HepG2 (cell line): ENCODE measurements at regions not wholly inside any gene's neighbourhood (a gene's known extent, or its start where the extent isn't known, plus 50 kb on each side); places are given as distances from the start of the nearest gene placed in this dataset.

Experiments used
- ATAC-seq: fragments of 200-7000 bp; cut with Tn5 transposase; 3 replicates; pipeline ENCODE4 v1.9.1; 2020; ENCODE audit warnings: mild to moderate bottlenecking, moderate library complexity
- BruUV-seq: library from RNA; stranded (reverse); fragments of 400-500 nt; replicated peaks from 2 replicates; lab custom pipeline; 2021; lab: Mats Ljungman, UMichigan
- CTCF ChIA-PET: fragments of 300-600 bp; formaldehyde crosslinking; extraction: SDS; loops from one replicate; lab custom pipeline; 2021; ENCODE audit warnings: low total read pairs, inconsistent platforms, low intra/inter-chr PET ratio; lab: Yijun Ruan, JAX
- POLR2A ChIA-PET: fragments of 350-600 bp; sonication (Branson Sonifier 250); formaldehyde crosslinking; loops from one replicate; lab custom pipeline; 2020; ENCODE audit warnings: antibody characterized with exemption, inconsistent platforms; lab: Yijun Ruan, JAX
- DNase-seq: peaks from one replicate; pipeline ENCODE4 v3.0.0-alpha.2; 2015; ENCODE audit warnings: low spot score
- FAIRE-seq: peaks from 3 replicates; lab custom pipeline; 2011; peaks lifted over from hg19 to GRCh38; lab: Jason Lieb, UNC
- H2AFZ ChIP-seq: one replicate; pipeline ENCODE4 v1.6.1; 2011; ENCODE audit warnings: low read length, inconsistent platforms
- H3K27ac ChIP-seq: fragments of 300-600 bp; 3 replicates; pipeline ENCODE4 v1.8.0; 2011; ENCODE audit warnings: mixed run types, mild to moderate bottlenecking, mixed read lengths, low read length, inconsistent platforms; ENCODE audit not compliant: insufficient read depth; ENCODE audit errors: extremely low read length
- H3K27me3 ChIP-seq, 2 experiments: fragments of 200-600 bp in 1 of 2; 2 replicates in 1 of 2; 3 replicates in 1 of 2; pipeline versions ENCODE4 v1.6.0 to v1.8.0; 2011; ENCODE audit warnings: low read length in 2 of 2, mild to moderate bottlenecking in 2 of 2, moderate library complexity in 2 of 2, inconsistent platforms in 1 of 2; ENCODE audit not compliant: insufficient read depth in 2 of 2, control insufficient read depth in 1 of 2
- H3K36me3 ChIP-seq, 2 experiments: fragments of 200-600 bp in 1 of 2; replicated peaks in 1 of 2; 2 replicates in 1 of 2; 3 replicates in 1 of 2; pipeline versions ENCODE4 v1.5.1 to v1.8.0; 2011; ENCODE audit warnings: low read length in 2 of 2, inconsistent platforms in 1 of 2; ENCODE audit not compliant: insufficient read depth in 2 of 2, control insufficient read depth in 1 of 2
- H3K4me1 ChIP-seq: 2 replicates; pipeline ENCODE4 v1.5.1; 2012; ENCODE audit warnings: low read length, inconsistent platforms; ENCODE audit not compliant: insufficient read depth
- H3K4me2 ChIP-seq: 2 replicates; pipeline ENCODE4 v1.6.0; 2011; ENCODE audit warnings: low read depth, low read length, inconsistent platforms
- H3K4me3 ChIP-seq, 3 experiments: fragments of 200-600 bp in 1 of 3; sonication (generic), shearing (Covaris generic) in 1 of 3; replicated peaks in 1 of 3; 2 replicates each; pipeline ENCODE4 v1.5.1; 2011 to 2016; ENCODE audit warnings: low read length in 3 of 3, inconsistent platforms in 2 of 3, low read depth in 2 of 3, mild to moderate bottlenecking in 2 of 3, control low read depth in 1 of 3, mixed read lengths in 1 of 3; ENCODE audit not compliant: insufficient read depth in 1 of 3
- H3K79me2 ChIP-seq: one replicate; pipeline ENCODE4 v1.6.1; 2011; ENCODE audit warnings: low read length, inconsistent platforms; ENCODE audit not compliant: insufficient read depth
- H3K9ac ChIP-seq: 2 replicates; pipeline ENCODE4 v1.6.0; 2011; ENCODE audit warnings: mild to moderate bottlenecking, low read depth, low read length, inconsistent platforms; ENCODE audit not compliant: insufficient read depth
- H3K9me3 ChIP-seq: 2 replicates; pipeline ENCODE4 v1.5.1; 2012; ENCODE audit warnings: mild to moderate bottlenecking, low read length
- H4K20me1 ChIP-seq: 2 replicates; pipeline ENCODE4 v1.6.0; 2011; ENCODE audit warnings: inconsistent platforms, mild to moderate bottlenecking, low read length, moderate library complexity; ENCODE audit not compliant: insufficient read depth
- ATM ChIP-seq: fragments of 450-650 bp; IDR thresholded peaks from 2 replicates; pipeline ENCODE4 v1.7.1; 2017; ENCODE audit warnings: mild to moderate bottlenecking, borderline replicate concordance
- HDAC6 ChIP-seq: fragments of 200-600 bp; sonication (generic); IDR thresholded peaks from 2 replicates; pipeline ENCODE4 v1.7.0; 2017; ENCODE audit warnings: mild to moderate bottlenecking, antibody characterized with exemption, low read length, low read depth
- SOX6 ChIP-seq, 2 experiments: fragments of 450-650 bp in 1 of 2; sonication (generic) in 1 of 2; formaldehyde crosslinking in 1 of 2; IDR thresholded peaks; 2 replicates each; pipeline versions ENCODE4 v1.4.0 to v1.6.1; 2017 to 2020; ENCODE audit warnings: antibody characterized with exemption in 1 of 2, mild to moderate bottlenecking in 1 of 2, missing genetic modification reagents in 1 of 2
- TEAD3 ChIP-seq: optimal IDR thresholded peaks from 2 replicates; pipeline ENCODE3; 2016; ENCODE audit warnings: borderline replicate concordance
- ZNF670 ChIP-seq: sonication (generic); formaldehyde crosslinking; IDR thresholded peaks from 2 replicates; pipeline ENCODE4 v1.8.0; 2022; ENCODE audit warnings: mild to moderate bottlenecking, missing genetic modification reagents, borderline replicate concordance
- ZNF672 ChIP-seq: sonication (generic); formaldehyde crosslinking; IDR thresholded peaks from 2 replicates; pipeline ENCODE4 v1.8.1; 2022; ENCODE audit warnings: missing genetic modification reagents
- ZSCAN20 ChIP-seq: sonication (generic); formaldehyde crosslinking; IDR thresholded peaks from 2 replicates; pipeline ENCODE4 v1.4.0; 2020; ENCODE audit warnings: missing genetic modification reagents, mild to moderate bottlenecking, borderline replicate concordance
- WGBS: methylation state at CpG from one replicate; pipeline ENCODE4 v1.1.6; 2017; ENCODE audit warnings: low lambda C conversion rate; 5-methylcytosine and 5-hydroxymethylcytosine counted together
- in situ Hi-C: cut with HindIII; loops from 2 replicates; pipeline ENCODE4 v1.10.0; 2017; ENCODE audit warnings: low pct_unique_long_range_greater_than_20kb; ENCODE audit not compliant: extremely low pct_ligation_motif_present
- intact Hi-C: fragments of 100-400 bp; cut with micrococcal nuclease; formaldehyde crosslinking; loops from one replicate; pipeline ENCODE4 v1.10.0; 2022; ENCODE audit not compliant: unreplicated experiment
- TF ChIP-seq, protein P1 (sequence below): sonication (generic); formaldehyde crosslinking; IDR thresholded peaks from 2 replicates; pipeline ENCODE4 v1.9.0; 2021; ENCODE audit warnings: missing genetic modification reagents, mild to moderate bottlenecking, borderline replicate concordance
- TF ChIP-seq, protein P2 (sequence below): sonication (generic); formaldehyde crosslinking; IDR thresholded peaks from 2 replicates; pipeline ENCODE4 v1.8.0; 2022; ENCODE audit warnings: missing genetic modification reagents, mild to moderate bottlenecking, moderate library complexity, borderline replicate concordance

DNA sequence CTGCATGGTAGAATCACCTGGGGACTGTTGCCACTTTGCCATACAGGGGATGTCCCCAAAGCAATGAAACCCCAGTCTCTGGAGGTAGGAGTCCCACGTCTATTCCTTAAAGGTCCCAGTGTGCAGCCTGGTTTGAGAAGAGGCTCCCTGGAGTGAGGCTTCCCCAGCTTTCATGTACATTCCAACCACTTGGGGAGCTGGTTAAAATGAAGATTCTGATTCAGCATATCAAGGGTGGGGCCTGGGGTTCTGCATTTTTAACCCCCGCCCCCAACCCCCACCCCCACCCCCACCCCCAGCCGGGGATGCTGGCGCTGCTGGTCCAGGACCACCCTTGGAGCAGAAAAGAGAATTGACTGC, 241.2 kb downstream of the FOXL1 start:
- no TSS peak for BruUV-seq
- POLR2A ChIA-PET = no interaction called here
- CTCF ChIA-PET = no interaction called here
- H3K9ac ChIP-seq = no peak overlapping the region
- no peak for DNase-seq
- H2AFZ ChIP-seq = no peak overlapping the region
- FAIRE-seq = no peak
- peaks cover 2 to 51% of the 10 kb centered on the region in 2 experiments for H3K27me3 ChIP-seq
- no peaks in the 10 kb centered on the region for H3K4me1 ChIP-seq
- no peak overlapping the region for H3K4me2 ChIP-seq
- WGBS = 6% methylated on average over 3 of the region's 4 CpGs
- ATAC-seq = peak; percentile 33; the same call in 2 of the 3 replicates
- H3K4me3 ChIP-seq = no peak overlapping the region
- no peaks in the 10 kb centered on the region for H3K79me2 ChIP-seq
- no peaks in the 10 kb centered on the region for H3K9me3 ChIP-seq
- in situ Hi-C loops (no loop called here), intact Hi-C loops (no loop called here)
- H4K20me1 ChIP-seq = no peaks in the 10 kb centered on the region; the same call in 1 of the 2 replicates
- H3K27ac ChIP-seq = no peak overlapping the region
- TF ChIP-seq, protein P1, sequence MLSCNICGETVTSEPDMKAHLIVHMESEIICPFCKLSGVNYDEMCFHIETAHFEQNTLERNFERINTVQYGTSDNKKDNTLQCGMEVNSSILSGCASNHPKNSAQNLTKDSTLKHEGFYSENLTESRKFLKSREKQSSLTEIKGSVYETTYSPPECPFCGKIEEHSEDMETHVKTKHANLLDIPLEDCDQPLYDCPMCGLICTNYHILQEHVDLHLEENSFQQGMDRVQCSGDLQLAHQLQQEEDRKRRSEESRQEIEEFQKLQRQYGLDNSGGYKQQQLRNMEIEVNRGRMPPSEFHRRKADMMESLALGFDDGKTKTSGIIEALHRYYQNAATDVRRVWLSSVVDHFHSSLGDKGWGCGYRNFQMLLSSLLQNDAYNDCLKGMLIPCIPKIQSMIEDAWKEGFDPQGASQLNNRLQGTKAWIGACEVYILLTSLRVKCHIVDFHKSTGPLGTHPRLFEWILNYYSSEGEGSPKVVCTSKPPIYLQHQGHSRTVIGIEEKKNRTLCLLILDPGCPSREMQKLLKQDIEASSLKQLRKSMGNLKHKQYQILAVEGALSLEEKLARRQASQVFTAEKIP (CRISPR knock-in tag) = no peak
- TF ChIP-seq SOX6 (IDR thresholded peaks at IDR 0.05) (no peak), SOX6 (CRISPR knock-in tag; IDR thresholded peaks at IDR 0.05) (no peak), TEAD3 (peak; percentile 57), ZNF672 (CRISPR knock-in tag) (no peak), HDAC6 (no peak), ZNF670 (CRISPR knock-in tag) (no peak), ZSCAN20 (CRISPR knock-in tag) (no peak), ATM (no peak)
- TF ChIP-seq, protein P2, sequence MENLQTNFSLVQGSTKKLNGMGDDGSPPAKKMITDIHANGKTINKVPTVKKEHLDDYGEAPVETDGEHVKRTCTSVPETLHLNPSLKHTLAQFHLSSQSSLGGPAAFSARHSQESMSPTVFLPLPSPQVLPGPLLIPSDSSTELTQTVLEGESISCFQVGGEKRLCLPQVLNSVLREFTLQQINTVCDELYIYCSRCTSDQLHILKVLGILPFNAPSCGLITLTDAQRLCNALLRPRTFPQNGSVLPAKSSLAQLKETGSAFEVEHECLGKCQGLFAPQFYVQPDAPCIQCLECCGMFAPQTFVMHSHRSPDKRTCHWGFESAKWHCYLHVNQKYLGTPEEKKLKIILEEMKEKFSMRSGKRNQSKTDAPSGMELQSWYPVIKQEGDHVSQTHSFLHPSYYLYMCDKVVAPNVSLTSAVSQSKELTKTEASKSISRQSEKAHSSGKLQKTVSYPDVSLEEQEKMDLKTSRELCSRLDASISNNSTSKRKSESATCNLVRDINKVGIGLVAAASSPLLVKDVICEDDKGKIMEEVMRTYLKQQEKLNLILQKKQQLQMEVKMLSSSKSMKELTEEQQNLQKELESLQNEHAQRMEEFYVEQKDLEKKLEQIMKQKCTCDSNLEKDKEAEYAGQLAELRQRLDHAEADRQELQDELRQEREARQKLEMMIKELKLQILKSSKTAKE (CRISPR knock-in tag) = no peak
- no peaks in the 10 kb centered on the region for H3K36me3 ChIP-seq
